H1 (cell line): ENCODE measurements at regions not wholly inside any gene's neighbourhood (a gene's known extent, or its start where the extent isn't known, plus 50 kb on each side); places are given as distances from the start of the nearest gene placed in this dataset.

Experiments
- CTCF ChIA-PET: fragments of 300-600 bp; sonication (Branson Sonifier 250); formaldehyde crosslinking; loops from one replicate; lab custom pipeline; 2021; ENCODE audit not compliant: partially characterized antibody; lab: Charles Lee
- POLR2A ChIA-PET: fragments of 300-600 bp; sonication (Branson Sonifier 250); formaldehyde crosslinking; loops from one replicate; lab custom pipeline; 2021; ENCODE audit warnings: inconsistent platforms; ENCODE audit not compliant: partially characterized antibody; lab: Charles Lee
- DNase-seq, 2 experiments: peaks; one replicate each; pipeline versions ENCODE4 v3.0.0 to v3.0.0-alpha.2; 2010 to 2022; ENCODE audit warnings: low spot score in 2 of 2, low read depth in 1 of 2, mixed read lengths in 1 of 2
- FAIRE-seq: peaks from 2 replicates; lab custom pipeline; 2011; peaks lifted over from hg19 to GRCh38; lab: Jason Lieb, UNC
- H2AFZ ChIP-seq: 2 replicates; pipeline ENCODE4 v1.8.1; 2012; ENCODE audit warnings: low read length, inconsistent platforms
- H2AK5ac ChIP-seq: 2 replicates; pipeline ENCODE4 v1.6.1; 2013; ENCODE audit warnings: low read depth, low read length
- H2BK120ac ChIP-seq: replicated peaks from 2 replicates; pipeline ENCODE3; 2013; ENCODE audit warnings: low read depth, low read length, inconsistent platforms
- H2BK12ac ChIP-seq: 2 replicates; pipeline ENCODE4 v1.6.1; 2013; ENCODE audit warnings: low read depth, low read length
- H2BK15ac ChIP-seq: 2 replicates; pipeline ENCODE4 v1.6.1; 2013; ENCODE audit warnings: low read length
- H2BK20ac ChIP-seq: 2 replicates; pipeline ENCODE4 v1.6.1; 2013; ENCODE audit warnings: low read length
- H2BK5ac ChIP-seq: 2 replicates; pipeline ENCODE4 v1.6.1; 2013; ENCODE audit warnings: low read depth, low read length
- H3K14ac ChIP-seq: 2 replicates; pipeline ENCODE4 v1.6.1; 2013; ENCODE audit warnings: inconsistent platforms; ENCODE audit not compliant: insufficient read length
- H3K18ac ChIP-seq: 2 replicates; pipeline ENCODE4 v1.6.1; 2013; ENCODE audit warnings: low read length; ENCODE audit errors: extremely low read depth
- H3K23ac ChIP-seq: 2 replicates; pipeline ENCODE4 v1.6.1; 2013; ENCODE audit warnings: inconsistent platforms; ENCODE audit not compliant: insufficient read length
- H3K23me2 ChIP-seq: 2 replicates; pipeline ENCODE4 v1.6.1; 2013; ENCODE audit warnings: low read depth, low read length
- H3K27ac ChIP-seq: 2 replicates; pipeline ENCODE4 v1.6.1; 2011; ENCODE audit warnings: low read depth, low read length, inconsistent platforms
- H3K27me3 ChIP-seq, 4 experiments: replicated peaks in 1 of 4; 1 replicate in 1 of 4; 2 replicates in 3 of 4; pipeline versions ENCODE4 v1.6.1 to v1.8.1; 2011 to 2013; ENCODE audit warnings: low read length in 3 of 4, mild to moderate bottlenecking in 3 of 4, inconsistent platforms in 2 of 4, mixed read lengths in 2 of 4, moderate library complexity in 1 of 4; ENCODE audit not compliant: control insufficient read depth in 3 of 4, insufficient read depth in 3 of 4; ENCODE audit errors: extremely low read depth in 1 of 4
- H3K36me3 ChIP-seq, 4 experiments: 2 replicates each; pipeline versions ENCODE4 v1.6.1 to v1.8.1; 2011 to 2013; ENCODE audit warnings: mild to moderate bottlenecking in 4 of 4, low read length in 3 of 4, moderate library complexity in 2 of 4, control low read depth in 1 of 4, inconsistent platforms in 1 of 4; ENCODE audit not compliant: insufficient read depth in 4 of 4, control insufficient read depth in 2 of 4
- H3K4ac ChIP-seq: replicated peaks from 2 replicates; pipeline ENCODE3; 2013; ENCODE audit warnings: low read length, low read depth, mixed read lengths, inconsistent platforms; ENCODE audit not compliant: insufficient read length
- H3K4me1 ChIP-seq, 4 experiments: replicated peaks in 1 of 4; 1 replicate in 1 of 4; 2 replicates in 3 of 4; pipeline versions ENCODE4 v1.6.1 to v1.8.1; 2011 to 2013; ENCODE audit warnings: low read length in 3 of 4, inconsistent platforms in 2 of 4, mixed read lengths in 1 of 4; ENCODE audit not compliant: insufficient read depth in 4 of 4, control insufficient read depth in 3 of 4
- H3K4me2 ChIP-seq, 2 experiments: 2 replicates each; pipeline versions ENCODE4 v1.6.1 to v1.8.1; 2011 to 2013; ENCODE audit warnings: low read depth in 2 of 2, low read length in 2 of 2, control low read depth in 1 of 2, inconsistent platforms in 1 of 2, mild to moderate bottlenecking in 1 of 2; ENCODE audit not compliant: insufficient read depth in 1 of 2
- H3K4me3 ChIP-seq, 4 experiments: fragments of 200-600, 300-600 bp in 1 of 4; sonication (generic), shearing (Covaris generic), sonication (Bioruptor Twin) in 1 of 4; 2 replicates each; pipeline versions ENCODE4 v1.5.1 to v1.8.1; 2011 to 2016; ENCODE audit warnings: low read length in 4 of 4, low read depth in 3 of 4, control low read depth in 2 of 4, inconsistent platforms in 2 of 4, mild to moderate bottlenecking in 2 of 4, mixed read lengths in 1 of 4, moderate library complexity in 1 of 4; ENCODE audit not compliant: insufficient read depth in 2 of 4; ENCODE audit errors: extremely low read depth in 1 of 4
- H3K56ac ChIP-seq: replicated peaks from 2 replicates; pipeline ENCODE3; 2013; ENCODE audit warnings: low read depth, mild to moderate bottlenecking, mixed read lengths, low read length, inconsistent platforms; ENCODE audit not compliant: insufficient read length
- H3K79me1 ChIP-seq: 2 replicates; pipeline ENCODE4 v1.6.1; 2013; ENCODE audit warnings: low read depth, low read length, control low read depth
- H3K79me2 ChIP-seq, 2 experiments: 2 replicates each; pipeline versions ENCODE4 v1.6.1 to v1.8.1; 2012 to 2013; ENCODE audit warnings: low read length in 2 of 2, mild to moderate bottlenecking in 2 of 2, inconsistent platforms in 1 of 2; ENCODE audit not compliant: insufficient read depth in 2 of 2, control insufficient read depth in 1 of 2
- H3K9ac ChIP-seq, 4 experiments: replicated peaks in 1 of 4; 1 replicate in 1 of 4; 2 replicates in 3 of 4; pipeline versions ENCODE4 v1.6.1 to v1.8.1; 2011 to 2013; ENCODE audit warnings: low read depth in 3 of 4, low read length in 3 of 4, control low read depth in 2 of 4, mild to moderate bottlenecking in 2 of 4, moderate library complexity in 2 of 4, inconsistent platforms in 1 of 4; ENCODE audit errors: extremely low read depth in 1 of 4
- H3K9me3 ChIP-seq, 2 experiments: 2 replicates each; pipeline versions ENCODE4 v1.6.1 to v1.8.1; 2012 to 2013; ENCODE audit warnings: mild to moderate bottlenecking in 2 of 2, moderate library complexity in 2 of 2, control low read depth in 1 of 2, inconsistent platforms in 1 of 2, low read depth in 1 of 2, low read length in 1 of 2, mixed read lengths in 1 of 2; ENCODE audit not compliant: insufficient read depth in 2 of 2
- H4K20me1 ChIP-seq, 2 experiments: replicated peaks in 1 of 2; 2 replicates each; pipeline versions ENCODE3 to v1.8.1; 2011 to 2013; ENCODE audit warnings: inconsistent platforms in 2 of 2, low read length in 2 of 2, mild to moderate bottlenecking in 1 of 2; ENCODE audit not compliant: insufficient read depth in 2 of 2, control insufficient read depth in 1 of 2
- H4K5ac ChIP-seq: 2 replicates; pipeline ENCODE4 v1.6.1; 2013; ENCODE audit warnings: low read length, low read depth, mixed read lengths, inconsistent platforms; ENCODE audit not compliant: insufficient read length
- H4K8ac ChIP-seq: 2 replicates; pipeline ENCODE4 v1.8.0; 2013; ENCODE audit warnings: mild to moderate bottlenecking, moderate library complexity, low read length, inconsistent platforms; ENCODE audit not compliant: insufficient read depth; ENCODE audit errors: extremely low read depth
- H4K91ac ChIP-seq: replicated peaks from 2 replicates; pipeline ENCODE3; 2013; ENCODE audit warnings: low read length, mixed read lengths, inconsistent platforms; ENCODE audit not compliant: insufficient read length
- BACH1 ChIP-seq: IDR thresholded peaks from 2 replicates; pipeline ENCODE4 v1.6.1; 2012; ENCODE audit warnings: low read length, improper control_type of control experiment
- CTBP2 ChIP-seq: IDR thresholded peaks from 2 replicates; pipeline ENCODE4 v1.7.0; 2011; ENCODE audit warnings: borderline replicate concordance, mild to moderate bottlenecking, moderate library complexity, mixed read lengths, low read length; ENCODE audit not compliant: insufficient read depth, insufficient read length
- HDAC6 ChIP-seq: IDR thresholded peaks from one replicate; pipeline ENCODE4 v1.7.1; 2012; ENCODE audit warnings: low read depth, mild to moderate bottlenecking, inconsistent platforms, low read length, moderate library complexity
- NANOG ChIP-seq: IDR thresholded peaks from 2 replicates; pipeline ENCODE4 v1.6.1; 2011; ENCODE audit warnings: low read length, low read depth, mild to moderate bottlenecking, inconsistent platforms; ENCODE audit not compliant: insufficient read depth, poor library complexity, severe bottlenecking
- NRF1 ChIP-seq: IDR thresholded peaks from 2 replicates; pipeline ENCODE4 v1.6.1; 2011; ENCODE audit warnings: mild to moderate bottlenecking, low read depth, low read length, improper control_type of control experiment
- PHF8 ChIP-seq: fragments of 200-600 bp; sonication (generic); conservative IDR thresholded peaks from 2 replicates; pipeline ENCODE4 v1.7.1; 2012; ENCODE audit warnings: low read depth, mild to moderate bottlenecking, inconsistent platforms, low read length, moderate library complexity
- POLR2AphosphoS5 ChIP-seq: IDR thresholded peaks from 2 replicates; pipeline ENCODE4 v1.6.1; 2011; ENCODE audit warnings: low read depth, low read length
- RAD21 ChIP-seq, 2 experiments: IDR thresholded peaks in 1 of 2; conservative IDR thresholded peaks in 1 of 2; 2 replicates each; pipeline ENCODE4 v1.6.1; 2011; ENCODE audit warnings: low read depth in 2 of 2, low read length in 2 of 2, improper control_type of control experiment in 1 of 2, inconsistent platforms in 1 of 2, mild to moderate bottlenecking in 1 of 2, moderate library complexity in 1 of 2
- SIRT6 ChIP-seq: IDR thresholded peaks from one replicate; pipeline ENCODE4 v1.7.1; 2012; ENCODE audit warnings: low read length, inconsistent platforms
- SIX5 ChIP-seq: IDR thresholded peaks from 2 replicates; pipeline ENCODE4 v1.6.1; 2011; ENCODE audit warnings: mild to moderate bottlenecking, low read depth, low read length
- TEAD4 ChIP-seq: IDR thresholded peaks from 2 replicates; pipeline ENCODE4 v1.6.1; 2012; ENCODE audit warnings: low read depth, low read length, inconsistent platforms, mixed read lengths
- WGBS, 2 experiments: shearing (Covaris generic) in 1 of 2; methylation state at CpG; one replicate each; pipeline versions ENCODE4 v1.1.6 to v1.1.7; 2013 to 2015; ENCODE audit warnings: low lambda C conversion rate in 2 of 2, mixed read lengths in 2 of 2, inconsistent platforms in 1 of 2, low coverage in 1 of 2, missing lambda C conversion rate in 1 of 2; ENCODE audit not compliant: insufficient replicate concordance in 2 of 2, insufficient coverage in 1 of 2, insufficient read length in 1 of 2; ENCODE audit errors: extremely low coverage in 1 of 2, missing lambda C conversion rate in 1 of 2; 5-methylcytosine and 5-hydroxymethylcytosine counted together
- TF ChIP-seq, protein P1 (sequence below): IDR thresholded peaks from 2 replicates; pipeline ENCODE4 v1.6.1; 2012; ENCODE audit warnings: low read length, inconsistent platforms
- TF ChIP-seq, protein P2 (sequence below): IDR thresholded peaks from 2 replicates; pipeline ENCODE4 v1.6.1; 2012; ENCODE audit warnings: inconsistent platforms

DNA sequence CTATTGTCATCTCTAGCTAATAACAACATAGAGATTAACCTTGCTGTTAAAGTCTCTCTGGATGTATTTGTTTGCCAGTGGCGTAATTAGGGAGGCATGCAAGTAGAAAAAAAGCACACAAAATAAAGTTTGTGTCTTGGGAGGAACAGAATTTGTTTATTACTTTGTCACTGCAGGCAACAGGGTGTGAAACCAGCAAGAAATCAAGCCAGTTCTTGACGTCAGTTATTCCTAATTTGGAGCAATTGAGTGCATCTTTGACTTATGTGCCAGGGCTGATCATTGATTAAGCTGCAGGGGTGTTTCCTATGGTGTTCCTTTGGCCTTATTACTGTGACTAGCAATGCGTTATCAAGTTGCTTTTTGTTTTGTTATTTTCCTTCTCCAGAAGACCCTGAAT, 751.0 kb downstream of the KCNA4 start:
- Histone ChIP-seq H2AK5ac (no peak overlapping the region), H2BK20ac (no peak overlapping the region), H3K4me1 (no peaks in the 10 kb centered on the region), H2BK15ac (no peak overlapping the region), H3K36me3 (no peaks in the 10 kb centered on the region), H3K4me2 (no peak overlapping the region), H3K18ac (no peak overlapping the region), H3K79me1 (no peaks in the 10 kb centered on the region), H4K91ac (no peak overlapping the region), H2BK120ac (no peak overlapping the region), H4K20me1 (no peaks in the 10 kb centered on the region), H3K23ac (no peak overlapping the region), H4K5ac (no peak overlapping the region), H3K56ac (no peak overlapping the region), H3K9me3 (no peaks in the 10 kb centered on the region), H4K8ac (no peak overlapping the region), H3K27ac (no peak overlapping the region), H3K79me2 (no peaks in the 10 kb centered on the region), H2BK12ac (no peak overlapping the region), H3K23me2 (no peaks in the 10 kb centered on the region), H3K4me3 (no peak overlapping the region), H3K27me3 (no peaks in the 10 kb centered on the region), H3K9ac (no peak overlapping the region), H2AFZ (no peak overlapping the region), H3K14ac (no peak overlapping the region), H3K4ac (no peak overlapping the region), H2BK5ac (no peak overlapping the region)
- FAIRE-seq (no peak), DNase-seq (no peak)
- 88% methylated on average over 3 of the region's 3 CpGs; no CpG with 5 or more reads in 1 of the 2 experiments for WGBS, 2 experiments
- ChIA-PET CTCF (interaction anchor here (1.0 kb wide), 1 partner anchor 15 kb away, joined by 3 read pairs; no protein-coding TSS in a partner anchor), POLR2A (no interaction called here)
- TF ChIP-seq HDAC6 = no peak
- no peak for TF ChIP-seq SIRT6
- TF ChIP-seq SIX5 = no peak
- no peak for TF ChIP-seq NRF1
- TF ChIP-seq RAD21 (IDR thresholded peaks at IDR 0.05 in 1 of 2, conservative IDR thresholded peaks at IDR 0.05 in 1 of 2; ENCODE audit: low read depth in 2 of 2, low read length in 2 of 2) = no peak
- no peak for TF ChIP-seq POLR2AphosphoS5
- no peak for TF ChIP-seq NANOG
- TF ChIP-seq CTBP2 = no peak
- no peak for TF ChIP-seq TEAD4
- TF ChIP-seq BACH1 = no peak
- no peak for TF ChIP-seq PHF8
- TF ChIP-seq, protein P1, sequence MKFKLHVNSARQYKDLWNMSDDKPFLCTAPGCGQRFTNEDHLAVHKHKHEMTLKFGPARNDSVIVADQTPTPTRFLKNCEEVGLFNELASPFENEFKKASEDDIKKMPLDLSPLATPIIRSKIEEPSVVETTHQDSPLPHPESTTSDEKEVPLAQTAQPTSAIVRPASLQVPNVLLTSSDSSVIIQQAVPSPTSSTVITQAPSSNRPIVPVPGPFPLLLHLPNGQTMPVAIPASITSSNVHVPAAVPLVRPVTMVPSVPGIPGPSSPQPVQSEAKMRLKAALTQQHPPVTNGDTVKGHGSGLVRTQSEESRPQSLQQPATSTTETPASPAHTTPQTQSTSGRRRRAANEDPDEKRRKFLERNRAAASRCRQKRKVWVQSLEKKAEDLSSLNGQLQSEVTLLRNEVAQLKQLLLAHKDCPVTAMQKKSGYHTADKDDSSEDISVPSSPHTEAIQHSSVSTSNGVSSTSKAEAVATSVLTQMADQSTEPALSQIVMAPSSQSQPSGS = no peak
- TF ChIP-seq, protein P2, sequence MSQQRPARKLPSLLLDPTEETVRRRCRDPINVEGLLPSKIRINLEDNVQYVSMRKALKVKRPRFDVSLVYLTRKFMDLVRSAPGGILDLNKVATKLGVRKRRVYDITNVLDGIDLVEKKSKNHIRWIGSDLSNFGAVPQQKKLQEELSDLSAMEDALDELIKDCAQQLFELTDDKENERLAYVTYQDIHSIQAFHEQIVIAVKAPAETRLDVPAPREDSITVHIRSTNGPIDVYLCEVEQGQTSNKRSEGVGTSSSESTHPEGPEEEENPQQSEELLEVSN = no peak
